ENCODE measurements at regions not wholly inside any gene's neighbourhood (a gene's known extent, or its start where the extent isn't known, plus 50 kb on each side); places are given as distances from the start of the nearest gene placed in this dataset.
A peak's percentile ranks its signal among the peaks of the same experiment; 100 is the strongest.
"Not testable (repeated sequence)": the region's sequence is repeated elsewhere in the genome, so short reads cannot be mapped to it uniquely, and the experiment has no call there.

- no peak overlapping the region for H3K27ac ChIP-seq
- DNase-seq (ENCODE audit: low spot score), result no peak
- no peak for ATAC-seq (ENCODE audit: insufficient number of reproducible peaks, low FRiP score, low read depth)
- no peaks in the 10 kb centered on the region for H3K36me3 ChIP-seq
- no peak for TF ChIP-seq CTCF (IDR thresholded peaks at IDR 0.05)
- H3K27me3 ChIP-seq (replicated peaks; ENCODE audit: insufficient read depth), result no peaks in the 10 kb centered on the region
- no peaks in the 10 kb centered on the region for H3K4me1 ChIP-seq (ENCODE audit: control insufficient read depth in 1 of 2, low read depth in 2 of 2)
- no peak overlapping the region for H3K4me3 ChIP-seq
- H3K9me3 ChIP-seq, result no peaks in the 10 kb centered on the region
These were observed 261.2 kb downstream of the TRIML1 start for GRCh38 chr4:188400451-188400850.

DNA sequence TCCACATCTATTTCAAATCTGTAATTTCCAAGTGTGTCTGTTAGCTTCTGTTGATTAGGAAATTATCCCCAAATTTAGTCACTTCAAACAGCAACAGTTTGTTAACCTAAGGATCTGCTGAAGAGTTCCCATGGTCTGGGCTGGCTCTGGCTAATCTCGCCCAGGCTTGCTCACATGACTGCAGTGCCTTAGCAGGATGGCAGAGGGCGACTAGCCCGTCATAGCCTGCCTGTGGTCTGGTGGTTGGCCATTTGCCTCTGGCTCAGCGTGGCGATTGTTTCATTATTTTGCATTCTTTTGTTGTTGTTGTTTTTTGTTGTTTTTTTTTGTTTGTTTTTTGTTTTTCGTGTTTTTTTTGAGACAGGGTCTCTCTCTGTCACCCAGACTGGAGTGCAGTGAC is 264.0 kb downstream of the TRIML1 start:
- no peak for ATAC-seq (ENCODE audit: insufficient number of reproducible peaks, low FRiP score, low read depth)
- H3K4me1 ChIP-seq (ENCODE audit: control insufficient read depth in 1 of 2, low read depth in 2 of 2), result peaks cover 2% of the 10 kb centered on the region in 2 donors
- no peak overlapping the region for H3K4me3 ChIP-seq
- H3K27me3 ChIP-seq (replicated peaks; ENCODE audit: insufficient read depth), result no peaks in the 10 kb centered on the region
- DNase-seq (ENCODE audit: low spot score), result no peak
- TF ChIP-seq CTCF (IDR thresholded peaks at IDR 0.05), result no peak
- H3K27ac ChIP-seq, result no peak overlapping the region
- no peaks in the 10 kb centered on the region for H3K36me3 ChIP-seq
- no peaks in the 10 kb centered on the region for H3K9me3 ChIP-seq

- H3K4me3 ChIP-seq; H3K27me3 ChIP-seq (replicated peaks; ENCODE audit: insufficient read depth); H3K4me1 ChIP-seq (ENCODE audit: control insufficient read depth in 1 of 2, low read depth in 2 of 2); H3K9me3 ChIP-seq; ATAC-seq (ENCODE audit: insufficient number of reproducible peaks, low FRiP score, low read depth); H3K36me3 ChIP-seq; H3K27ac ChIP-seq; DNase-seq (ENCODE audit: low spot score): not testable (repeated sequence)
These were observed 266.0 kb downstream of the TRIML1 start for GRCh38 chr4:188405071-188405835.

DNA sequence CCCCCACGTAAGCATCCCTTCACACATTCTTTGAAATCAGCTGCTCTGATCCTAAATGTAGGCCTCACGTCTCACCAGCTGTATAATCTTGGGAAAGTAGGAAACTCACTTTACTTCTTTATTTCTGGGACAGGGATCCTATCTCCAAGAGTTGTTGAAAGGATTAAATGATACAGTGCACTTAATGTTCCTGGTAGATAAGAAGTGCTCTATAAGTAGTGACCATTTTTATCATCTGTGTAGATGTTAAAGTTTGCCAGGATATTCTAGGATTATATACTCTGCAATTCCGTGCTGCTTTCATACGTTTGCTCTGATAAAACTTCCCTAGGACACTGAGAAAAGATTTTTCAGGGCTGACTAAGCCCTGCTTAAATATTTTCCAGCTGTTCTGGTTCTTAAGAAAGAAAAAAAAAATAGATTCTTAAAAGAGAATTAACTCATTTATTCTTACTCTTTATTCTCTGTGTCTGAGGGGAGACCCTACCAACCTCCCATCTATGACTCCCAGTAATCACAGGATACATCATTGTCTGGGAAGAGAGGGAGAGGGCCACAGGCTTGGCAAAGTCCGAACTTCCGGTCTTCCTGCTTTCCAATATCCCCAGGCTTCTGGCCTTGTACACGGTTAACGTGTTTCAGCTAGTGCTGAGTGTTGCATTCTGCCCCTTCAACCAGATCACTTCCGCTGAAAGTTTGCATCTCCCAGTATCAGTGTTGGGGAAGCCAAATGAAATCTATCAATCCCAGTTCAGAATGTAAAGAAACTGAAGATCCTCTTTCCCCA is 269.2 kb downstream of the TRIML1 start:
- Histone ChIP-seq H3K27me3 (replicated peaks; ENCODE audit: insufficient read depth) (no peaks in the 10 kb centered on the region), H3K9me3 (no peaks in the 10 kb centered on the region), H3K27ac (peak overlapping the region; percentile 20 to 26), H3K4me3 (no peak overlapping the region), H3K36me3 (no peaks in the 10 kb centered on the region), H3K4me1 (ENCODE audit: control insufficient read depth in 1 of 2, low read depth in 2 of 2) (peaks cover 3 to 10% of the 10 kb centered on the region in 2 donors)
- TF ChIP-seq CTCF (IDR thresholded peaks at IDR 0.05), result no peak
- DNase-seq (ENCODE audit: low spot score) (no peak), ATAC-seq (ENCODE audit: insufficient number of reproducible peaks, low FRiP score, low read depth) (no peak)

DNA sequence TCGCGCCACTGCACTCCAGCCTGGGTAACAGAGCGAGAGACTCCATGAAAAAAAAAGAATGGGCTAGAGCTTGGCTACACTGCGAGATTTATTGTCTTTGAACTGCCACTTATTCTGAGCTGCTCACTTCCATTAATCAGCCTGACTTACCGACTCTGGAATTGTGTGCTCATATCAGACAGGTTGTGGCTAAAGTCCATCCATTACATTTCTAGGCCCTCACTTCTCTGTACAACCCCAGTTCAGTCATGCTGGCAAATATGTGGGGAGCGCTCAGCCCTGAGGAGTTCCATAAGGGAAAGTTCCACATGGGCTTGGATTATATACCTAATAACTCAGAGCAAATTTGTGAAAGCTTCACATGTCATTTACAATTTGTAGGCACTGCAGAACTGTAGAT is 270.6 kb downstream of the TRIML1 start:
- peaks cover 3 to 10% of the 10 kb centered on the region in 2 donors for H3K4me1 ChIP-seq (ENCODE audit: control insufficient read depth in 1 of 2, low read depth in 2 of 2)
- ATAC-seq (ENCODE audit: insufficient number of reproducible peaks, low FRiP score, low read depth), result no peak
- no peaks in the 10 kb centered on the region for H3K27me3 ChIP-seq (replicated peaks; ENCODE audit: insufficient read depth)
- no peak for TF ChIP-seq CTCF (IDR thresholded peaks at IDR 0.05)
- no peak overlapping the region for H3K27ac ChIP-seq
- H3K36me3 ChIP-seq, result no peaks in the 10 kb centered on the region
- DNase-seq (ENCODE audit: low spot score), result no peak
- H3K4me3 ChIP-seq, result no peak overlapping the region
- H3K9me3 ChIP-seq, result no peaks in the 10 kb centered on the region
